Liver (tissue), 8 donors: ENCODE measurements at regions not wholly inside any gene's neighbourhood (a gene's known extent, or its start where the extent isn't known, plus 50 kb on each side); places are given as distances from the start of the nearest gene placed in this dataset.
A peak's percentile ranks its signal among the peaks of the same experiment; 100 is the strongest.

Experiments
- DNase-seq: peaks from one replicate; pipeline ENCODE4 v3.0.0-alpha.2; 2017; ENCODE audit warnings: low spot score
- H3K27ac ChIP-seq, 2 donors: one replicate each; pipeline ENCODE4 v1.7.0; 2013; ENCODE audit warnings: inconsistent platforms in 2 of 2, low read length in 2 of 2, control low read depth in 1 of 2, low read depth in 1 of 2, mild to moderate bottlenecking in 1 of 2
- H3K27me3 ChIP-seq, 4 donors: one replicate each; pipeline versions ENCODE4 v1.6.1 to v1.7.0; 2013; ENCODE audit warnings: low read length in 3 of 4, inconsistent platforms in 1 of 4, mild to moderate bottlenecking in 1 of 4, moderate library complexity in 1 of 4; ENCODE audit not compliant: control insufficient read depth in 4 of 4, insufficient read depth in 4 of 4
- H3K36me3 ChIP-seq, 4 donors: one replicate each; pipeline versions ENCODE4 v1.6.1 to v1.7.0; 2013; ENCODE audit warnings: low read length in 3 of 4, mild to moderate bottlenecking in 3 of 4, low read depth in 1 of 4, moderate library complexity in 1 of 4; ENCODE audit not compliant: control insufficient read depth in 4 of 4, insufficient read depth in 3 of 4
- H3K4me1 ChIP-seq, 4 donors: one replicate each; pipeline versions ENCODE4 v1.6.1 to v1.7.0; 2013; ENCODE audit warnings: low read length in 3 of 4, mild to moderate bottlenecking in 3 of 4, moderate library complexity in 1 of 4; ENCODE audit not compliant: control insufficient read depth in 4 of 4, insufficient read depth in 4 of 4
- H3K4me3 ChIP-seq, 3 donors: one replicate each; pipeline versions ENCODE4 v1.6.1 to v1.7.0; 2013; ENCODE audit warnings: low read length in 3 of 3, control low read depth in 1 of 3, low read depth in 1 of 3, mild to moderate bottlenecking in 1 of 3
- H3K9ac ChIP-seq, 2 donors: one replicate each; pipeline ENCODE4 v1.7.0; 2013; ENCODE audit warnings: low read length in 2 of 2, mild to moderate bottlenecking in 2 of 2, moderate library complexity in 2 of 2, control low read depth in 1 of 2, low read depth in 1 of 2
- H3K9me3 ChIP-seq, 4 donors: one replicate each; pipeline versions ENCODE4 v1.6.1 to v1.7.0; 2013; ENCODE audit warnings: low read length in 3 of 4; ENCODE audit not compliant: control insufficient read depth in 4 of 4
- ATF3 ChIP-seq: IDR thresholded peaks from 2 replicates; pipeline ENCODE4 v1.6.1; 2016; ENCODE audit warnings: antibody characterized with exemption
- CTCF ChIP-seq: fragments of 150-350 bp; IDR thresholded peaks from 2 replicates; pipeline ENCODE4 v1.5.1; 2017; ENCODE audit warnings: improper control_type of control experiment, low read depth, low read length; ENCODE audit not compliant: missing input control
- EGR1 ChIP-seq, 2 donors: IDR thresholded peaks; 2 replicates each; pipeline ENCODE4 v1.6.1; 2016 to 2018; ENCODE audit warnings: antibody characterized with exemption in 2 of 2, low read depth in 2 of 2
- FOXA1 ChIP-seq: IDR thresholded peaks from 2 replicates; pipeline ENCODE4 v1.6.1; 2016; ENCODE audit warnings: antibody characterized with exemption
- FOXA2 ChIP-seq: IDR thresholded peaks from 2 replicates; pipeline ENCODE4 v1.6.1; 2016; ENCODE audit warnings: antibody characterized with exemption
- GABPA ChIP-seq, 2 donors: IDR thresholded peaks in 1 of 2; conservative IDR thresholded peaks in 1 of 2; 2 replicates each; pipeline ENCODE4 v1.6.1; 2016; ENCODE audit warnings: antibody characterized with exemption in 2 of 2, mild to moderate bottlenecking in 1 of 2, moderate library complexity in 1 of 2
- HNF4A ChIP-seq, 2 donors: conservative IDR thresholded peaks; 2 replicates each; pipeline ENCODE4 v1.6.1; 2016; ENCODE audit warnings: antibody characterized with exemption in 2 of 2, mild to moderate bottlenecking in 2 of 2
- HNF4G ChIP-seq: IDR thresholded peaks from 2 replicates; pipeline ENCODE4 v1.6.1; 2016; ENCODE audit warnings: antibody characterized with exemption
- JUND ChIP-seq, 2 donors: IDR thresholded peaks; 2 replicates each; pipeline ENCODE4 v1.6.1; 2016; ENCODE audit warnings: antibody characterized with exemption in 2 of 2
- MAX ChIP-seq: IDR thresholded peaks from 2 replicates; pipeline ENCODE4 v1.6.1; 2016; ENCODE audit warnings: antibody characterized with exemption
- NR2F2 ChIP-seq: IDR thresholded peaks from 2 replicates; pipeline ENCODE4 v1.6.1; 2016; ENCODE audit warnings: antibody characterized with exemption
- RAD21 ChIP-seq, 2 donors: IDR thresholded peaks; 2 replicates each; pipeline ENCODE4 v1.6.1; 2016; ENCODE audit warnings: antibody characterized with exemption in 2 of 2, mild to moderate bottlenecking in 2 of 2
- REST ChIP-seq: IDR thresholded peaks from 2 replicates; pipeline ENCODE4 v1.6.1; 2016; ENCODE audit warnings: antibody characterized with exemption, mild to moderate bottlenecking
- RXRA ChIP-seq, 2 donors: IDR thresholded peaks; 2 replicates each; pipeline ENCODE4 v1.6.1; 2017 to 2018; ENCODE audit warnings: antibody characterized with exemption in 2 of 2, mild to moderate bottlenecking in 1 of 2
- SP1 ChIP-seq: IDR thresholded peaks from 2 replicates; pipeline ENCODE4 v1.6.1; 2018; ENCODE audit warnings: antibody characterized with exemption, mild to moderate bottlenecking
- TAF1 ChIP-seq: conservative IDR thresholded peaks from 2 replicates; pipeline ENCODE4 v1.6.1; 2016; ENCODE audit warnings: antibody characterized with exemption, mild to moderate bottlenecking
- YY1 ChIP-seq: IDR thresholded peaks from 2 replicates; pipeline ENCODE4 v1.6.1; 2016; ENCODE audit warnings: antibody characterized with exemption, mild to moderate bottlenecking
- ZBTB33 ChIP-seq: IDR thresholded peaks from 2 replicates; pipeline ENCODE4 v1.6.1; 2016; ENCODE audit warnings: antibody characterized with exemption
- WGBS: extraction: QIAGEN DNeasy Blood & Tissue Kit; methylation state at CpG from one replicate; pipeline ENCODE4 v1.1.7; 2013; 5-methylcytosine and 5-hydroxymethylcytosine counted together
- donor health status: healthy.
- donor health status: healthy.
- donor health status: healthy.
- donor health status: healthy.
- donor health status: healthy.

- Histone ChIP-seq H3K4me1 (peaks cover 0 to 3% (median 0%) of the 10 kb centered on the region in 4 donors), H3K9me3 (no peaks in the 10 kb centered on the region), H3K27ac (no peak overlapping the region), H3K36me3 (no peaks in the 10 kb centered on the region), H3K4me3 (no peak overlapping the region), H3K27me3 (no peaks in the 10 kb centered on the region), H3K9ac (no peak overlapping the region)
- 87% methylated on average over 4 of the region's 4 CpGs for WGBS
- TF ChIP-seq RXRA (IDR thresholded peaks at IDR 0.05) (no peak), SP1 (no peak), MAX (no peak), ZBTB33 (no peak), CTCF (no peak), NR2F2 (no peak), FOXA1 (no peak), HNF4G (no peak), RAD21 (IDR thresholded peaks at IDR 0.05) (no peak), TAF1 (no peak), REST (no peak), GABPA (IDR thresholded peaks at IDR 0.05 in 1 of 2, conservative IDR thresholded peaks at IDR 0.05 in 1 of 2) (no peak), HNF4A (conservative IDR thresholded peaks at IDR 0.05) (no peak), EGR1 (IDR thresholded peaks at IDR 0.05; ENCODE audit: low read depth in 2 of 2) (no peak), JUND (IDR thresholded peaks at IDR 0.05) (no peak), YY1 (no peak), FOXA2 (no peak), ATF3 (no peak)
- DNase-seq, result no peak
Observed at GRCh38 chr1:90154711-90155110, 159.8 kb downstream of the ZNF326 start.

GRCh38 chr1:90149101-90149500 is 154.2 kb downstream of the ZNF326 start:
- DNase-seq, result no peak
- Histone ChIP-seq H3K9me3 (no peaks in the 10 kb centered on the region), H3K9ac (no peak overlapping the region), H3K27me3 (no peaks in the 10 kb centered on the region), H3K36me3 (no peaks in the 10 kb centered on the region), H3K4me1 (peaks cover 0 to 3% (median 0%) of the 10 kb centered on the region in 4 donors), H3K4me3 (no peak overlapping the region), H3K27ac (no peak overlapping the region)
- no peak for TF ChIP-seq TAF1
- no peak for TF ChIP-seq SP1
- no peak for TF ChIP-seq REST
- peak; percentile 10 for TF ChIP-seq CTCF
- TF ChIP-seq RXRA (IDR thresholded peaks at IDR 0.05), result no peak
- TF ChIP-seq RAD21 (IDR thresholded peaks at IDR 0.05), result peak in 1 of 2 donors; percentile 60
- WGBS, result 77% methylated on average over 6 of the region's 6 CpGs
